Testis (tissue), 2 donors: ENCODE measurements at regions not wholly inside any gene's neighbourhood (a gene's known extent, or its start where the extent isn't known, plus 50 kb on each side); places are given as distances from the start of the nearest gene placed in this dataset.

Experiments used
- DNase-seq: peaks from one replicate; pipeline ENCODE4 v3.0.0-alpha.2; 2019
- H3K27ac ChIP-seq, 2 donors: fragments of 200-600 bp; sonication (generic); one replicate each; pipeline ENCODE4 v1.5.1; 2019
- H3K27me3 ChIP-seq: fragments of 200-600 bp; sonication (generic); one replicate; pipeline ENCODE4 v1.5.1; 2019
- H3K36me3 ChIP-seq: fragments of 200-600 bp; sonication (generic); one replicate; pipeline ENCODE4 v1.5.1; 2017; ENCODE audit warnings: low read depth; ENCODE audit errors: missing control alignments
- H3K4me1 ChIP-seq: fragments of 200-600 bp; sonication (generic); one replicate; pipeline ENCODE4 v1.5.1; 2019
- H3K4me3 ChIP-seq, 2 donors: fragments of 200-600 bp; sonication (generic); one replicate each; pipeline ENCODE4 v1.5.1; 2017 to 2019
- H3K9me3 ChIP-seq: fragments of 200-600 bp; sonication (generic); one replicate; pipeline ENCODE4 v1.5.1; 2017
- CTCF ChIP-seq, 3 experiments: fragments of 450-650 bp in 2 of 3; fragments of 200-600 bp in 1 of 3; sonication (generic) in 1 of 3; IDR thresholded peaks; one replicate each; pipeline ENCODE4 v1.5.1; 2016 to 2019; ENCODE audit warnings: antibody characterized with exemption in 3 of 3, mild to moderate bottlenecking in 2 of 3, moderate library complexity in 1 of 3
- POLR2A ChIP-seq: fragments of 450-650 bp; IDR thresholded peaks from one replicate; pipeline ENCODE4 v1.6.1; 2017; ENCODE audit warnings: antibody characterized with exemption, mild to moderate bottlenecking, moderate library complexity
- WGBS, 2 donors: methylation state at CpG; one replicate each; pipeline ENCODE4 v1.1.5; 2018; 5-methylcytosine and 5-hydroxymethylcytosine counted together
- intact Hi-C: fragments of 100-400 bp; cut with DNase I; formaldehyde crosslinking; loops from one replicate; pipeline ENCODE4 v1.15.1; 2023; ENCODE audit warnings: low total_unique reads

DNA sequence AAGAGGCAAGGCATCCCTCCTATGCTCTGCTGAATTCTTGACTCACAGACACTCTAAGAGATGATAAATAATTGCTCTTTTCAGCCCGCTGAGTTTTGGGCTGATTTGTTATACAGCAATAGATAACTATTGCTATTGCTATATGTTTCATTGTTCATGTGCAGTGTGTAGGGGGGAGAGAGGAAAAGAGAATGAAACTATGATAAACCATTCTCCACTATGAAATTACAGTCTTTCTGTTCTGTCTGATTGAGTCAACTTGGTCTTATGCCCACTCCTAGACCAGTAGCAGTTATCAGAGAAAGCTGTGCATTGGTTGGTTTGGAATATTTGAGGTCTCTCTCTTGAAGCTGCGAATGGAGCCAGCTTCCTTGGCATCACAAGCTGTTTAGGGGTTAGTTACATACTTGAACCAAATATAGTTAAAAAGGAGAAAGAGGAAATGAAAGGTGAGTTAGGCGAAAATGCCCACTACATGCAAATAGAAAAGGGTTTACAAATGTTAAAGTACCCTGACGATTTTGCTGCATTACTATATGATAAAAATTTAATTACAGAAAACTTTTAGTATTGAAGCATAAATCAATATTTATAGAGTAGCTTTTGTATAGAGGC, 136.3 kb upstream of the ACTBL2 start:
- intact Hi-C loops = no loop called here
- H3K4me3 ChIP-seq = no peak overlapping the region
- no peak overlapping the region for H3K27ac ChIP-seq
- WGBS, 2 donors = 90 to 92% methylated on average over 4 of the region's 4 CpGs
- TF ChIP-seq CTCF (IDR thresholded peaks at IDR 0.05) = no peak
- TF ChIP-seq POLR2A = no peak
- no peak for DNase-seq
- no peaks in the 10 kb centered on the region for H3K9me3 ChIP-seq
- H3K36me3 ChIP-seq = no peaks in the 10 kb centered on the region
- H3K27me3 ChIP-seq = no peaks in the 10 kb centered on the region
- no peaks in the 10 kb centered on the region for H3K4me1 ChIP-seq

GRCh38 chr5:57613741-57614140, 131.1 kb upstream of the ACTBL2 start:
- no peaks in the 10 kb centered on the region for H3K4me1 ChIP-seq
- no peak overlapping the region for H3K4me3 ChIP-seq
- intact Hi-C loops = no loop called here

GRCh38 chr5:57611177-57611576, 128.6 kb upstream of the ACTBL2 start:
- 29 to 30% methylated on average over 2 of the region's 2 CpGs for WGBS, 2 donors
- Histone ChIP-seq H3K27ac (no peak overlapping the region), H3K36me3 (no peaks in the 10 kb centered on the region), H3K4me3 (no peak overlapping the region), H3K4me1 (no peaks in the 10 kb centered on the region), H3K27me3 (no peaks in the 10 kb centered on the region), H3K9me3 (no peaks in the 10 kb centered on the region)
- no peak for TF ChIP-seq POLR2A
- no peak for TF ChIP-seq CTCF (IDR thresholded peaks at IDR 0.05)
- no peak for DNase-seq
- intact Hi-C loops = no loop called here

More at GRCh38 chr5:57613741-57614140, 131.1 kb upstream of the ACTBL2 start:
- TF ChIP-seq POLR2A (no peak), CTCF (IDR thresholded peaks at IDR 0.05) (no peak)
- no peak overlapping the region for H3K27ac ChIP-seq
- no peaks in the 10 kb centered on the region for H3K9me3 ChIP-seq
- H3K27me3 ChIP-seq = no peaks in the 10 kb centered on the region
- no peak for DNase-seq
- H3K36me3 ChIP-seq = no peaks in the 10 kb centered on the region

DNA sequence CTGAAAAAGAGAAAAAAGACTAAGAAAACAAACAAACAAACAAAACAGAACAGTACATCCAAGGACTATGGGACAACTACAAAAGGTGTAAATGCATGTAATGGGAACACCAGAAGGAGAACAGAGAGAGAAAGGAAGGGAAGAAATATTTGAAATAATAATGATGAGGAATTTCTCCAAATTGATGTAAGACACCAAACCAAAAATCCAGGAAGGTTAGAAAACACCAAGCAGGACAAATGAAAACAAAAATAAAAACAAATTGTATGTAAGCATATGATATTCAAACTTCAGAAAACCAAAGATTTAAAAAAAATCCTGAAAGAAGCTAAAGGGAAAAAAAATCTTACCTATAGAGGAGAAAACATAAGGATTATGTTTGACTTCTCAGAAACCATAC, 125.9 kb upstream of the ACTBL2 start:
- intact Hi-C loops = no loop called here
- DNase-seq = no peak
- no peak for TF ChIP-seq POLR2A
- TF ChIP-seq CTCF (IDR thresholded peaks at IDR 0.05) = no peak
- Histone ChIP-seq H3K4me1 (no peaks in the 10 kb centered on the region), H3K9me3 (no peaks in the 10 kb centered on the region), H3K27me3 (no peaks in the 10 kb centered on the region), H3K36me3 (no peaks in the 10 kb centered on the region), H3K4me3 (no peak overlapping the region), H3K27ac (no peak overlapping the region)

DNA sequence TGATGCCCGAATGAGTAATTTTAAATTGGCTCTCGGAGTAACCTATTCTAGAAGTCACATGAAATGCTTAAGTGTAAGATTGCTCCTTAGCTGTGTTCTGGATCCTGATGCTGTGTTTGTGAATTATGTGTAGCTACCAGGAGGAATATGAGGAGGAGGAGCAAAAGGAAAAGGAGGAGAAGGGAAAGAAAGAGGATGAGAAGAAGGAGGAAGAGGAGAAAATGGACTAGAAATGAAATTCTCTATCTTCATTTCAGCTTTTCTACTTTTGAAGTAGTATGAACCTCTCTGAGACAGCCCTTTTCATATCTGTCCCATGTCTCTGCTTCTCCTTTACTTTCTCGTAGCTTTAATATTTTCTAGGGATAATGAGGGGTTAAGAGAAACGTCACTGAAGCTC, 119.4 kb upstream of the ACTBL2 start:
- Histone ChIP-seq H3K4me1 (no peaks in the 10 kb centered on the region), H3K27me3 (no peaks in the 10 kb centered on the region), H3K36me3 (no peaks in the 10 kb centered on the region), H3K4me3 (no peak overlapping the region), H3K27ac (no peak overlapping the region), H3K9me3 (no peaks in the 10 kb centered on the region)
- no peak for TF ChIP-seq CTCF (IDR thresholded peaks at IDR 0.05)
- no peak for TF ChIP-seq POLR2A
- DNase-seq = no peak
- WGBS, 2 donors = 79 to 84% methylated on average over 4 of the region's 4 CpGs
- intact Hi-C loops = no loop called here
